K562 (cell line): ENCODE measurements at regions not wholly inside any gene's neighbourhood (a gene's known extent, or its start where the extent isn't known, plus 50 kb on each side); places are given as distances from the start of the nearest gene placed in this dataset.

Experiments used
- FOXP1 ChIP-seq: sonication (generic); formaldehyde crosslinking; IDR thresholded peaks from 2 replicates; pipeline ENCODE4 v1.8.0; 2022; ENCODE audit warnings: mild to moderate bottlenecking, missing genetic modification reagents
- HDAC8 ChIP-seq: fragments of 450-650 bp; IDR thresholded peaks from 2 replicates; pipeline ENCODE4 v1.6.1; 2016; ENCODE audit warnings: mild to moderate bottlenecking, missing genetic modification characterization, moderate library complexity, missing compliant biosample characterization
- NFYB ChIP-seq: IDR thresholded peaks from 2 replicates; pipeline ENCODE4 v1.6.1; 2011; ENCODE audit warnings: mild to moderate bottlenecking, moderate library complexity; ENCODE audit not compliant: insufficient read length; ENCODE audit errors: extremely low read depth

DNA sequence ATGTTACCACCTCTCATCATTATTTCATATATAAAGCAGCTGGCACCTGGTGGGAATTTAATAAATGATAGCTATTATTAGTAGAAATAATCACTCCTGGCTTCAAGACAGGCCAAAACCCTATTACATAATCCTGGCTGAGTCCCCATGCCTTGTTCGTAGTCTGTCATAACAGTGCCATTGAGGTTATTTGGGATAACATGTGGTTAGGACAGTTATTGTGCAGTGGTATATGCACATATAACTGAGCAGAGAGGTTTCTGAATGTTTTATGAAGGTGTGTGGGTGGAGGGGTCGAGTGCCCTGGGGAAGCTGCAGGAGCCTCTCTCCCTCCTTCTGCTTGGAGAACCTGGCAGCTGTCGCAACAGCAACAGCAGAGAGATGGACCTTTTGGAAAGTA, 162.4 kb upstream of the NABP1 start:
- TF ChIP-seq NFYB (no peak), FOXP1 (CRISPR knock-in tag) (no peak), HDAC8 (tag) (no peak)
